DND-41 (cell line): ENCODE measurements at regions not wholly inside any gene's neighbourhood (a gene's known extent, or its start where the extent isn't known, plus 50 kb on each side); places are given as distances from the start of the nearest gene placed in this dataset.

Experiments
- ATAC-seq: fragments of 200-7000 bp; cut with Tn5 transposase; 3 replicates; pipeline ENCODE4 v1.9.1; 2021; ENCODE audit warnings: low read depth; ENCODE audit not compliant: insufficient read depth
- DNase-seq: peaks from one replicate; pipeline ENCODE4 v3.0.0-alpha.2; 2020
- H2AFZ ChIP-seq: 2 replicates; pipeline ENCODE4 v1.6.0; 2012; ENCODE audit warnings: low read depth, low read length
- H3K27ac ChIP-seq: 2 replicates; pipeline ENCODE4 v1.5.1; 2012; ENCODE audit warnings: low read length, inconsistent platforms
- H3K27me3 ChIP-seq: fragments of 200-600 bp; sonication (generic); 2 replicates; pipeline ENCODE4 v1.6.0; 2012; ENCODE audit warnings: low read length, mild to moderate bottlenecking, inconsistent platforms; ENCODE audit not compliant: insufficient read depth, poor library complexity
- H3K36me3 ChIP-seq: 2 replicates; pipeline ENCODE4 v1.5.1; 2012; ENCODE audit warnings: low read length, inconsistent platforms; ENCODE audit not compliant: insufficient read depth
- H3K4me1 ChIP-seq: 2 replicates; pipeline ENCODE4 v1.5.1; 2012; ENCODE audit warnings: mild to moderate bottlenecking, low read length; ENCODE audit not compliant: insufficient read depth
- H3K4me2 ChIP-seq: 2 replicates; pipeline ENCODE4 v1.6.0; 2012; ENCODE audit warnings: mild to moderate bottlenecking, moderate library complexity, low read length, inconsistent platforms; ENCODE audit not compliant: insufficient read depth
- H3K4me3 ChIP-seq, 2 experiments: fragments of 200-600 bp in 1 of 2; shearing (Covaris generic) in 1 of 2; 2 replicates each; pipeline ENCODE4 v1.5.1; 2012 to 2016; ENCODE audit warnings: inconsistent platforms in 2 of 2, low read length in 2 of 2, mild to moderate bottlenecking in 2 of 2, low read depth in 1 of 2, moderate library complexity in 1 of 2
- H3K79me2 ChIP-seq: 2 replicates; pipeline ENCODE4 v1.6.0; 2012; ENCODE audit warnings: low read length, inconsistent platforms; ENCODE audit not compliant: insufficient read depth
- H3K9ac ChIP-seq: 2 replicates; pipeline ENCODE4 v1.6.0; 2012; ENCODE audit warnings: low read depth, mild to moderate bottlenecking, inconsistent platforms, low read length, moderate library complexity
- H3K9me3 ChIP-seq: 2 replicates; pipeline ENCODE4 v1.5.1; 2012; ENCODE audit warnings: low read length, moderate library complexity, mild to moderate bottlenecking, inconsistent platforms; ENCODE audit not compliant: insufficient read depth, severe bottlenecking
- H4K20me1 ChIP-seq: 2 replicates; pipeline ENCODE4 v1.6.0; 2012; ENCODE audit warnings: low read length; ENCODE audit not compliant: insufficient read depth
- CTCF ChIP-seq: IDR thresholded peaks from 2 replicates; pipeline ENCODE4 v1.5.1; 2012; ENCODE audit warnings: borderline replicate concordance, low read length, moderate library complexity, mild to moderate bottlenecking; ENCODE audit not compliant: poor library complexity, severe bottlenecking; ENCODE audit errors: extremely low read depth
- EZH2 ChIP-seq: IDR thresholded peaks from 3 replicates; pipeline ENCODE4 v1.6.1; 2012; ENCODE audit warnings: borderline replicate concordance, low read depth, mild to moderate bottlenecking, moderate library complexity, low read length, inconsistent platforms; ENCODE audit not compliant: severe bottlenecking

- TF ChIP-seq EZH2 (no peak), CTCF (no peak)
- H3K4me2 ChIP-seq, result no peak overlapping the region
- no peak overlapping the region for H3K4me3 ChIP-seq
- no peaks in the 10 kb centered on the region for H4K20me1 ChIP-seq
- no peak overlapping the region for H3K27ac ChIP-seq
- no peaks in the 10 kb centered on the region for H3K79me2 ChIP-seq
- H3K9ac ChIP-seq, result no peak overlapping the region
- H3K9me3 ChIP-seq, result no peaks in the 10 kb centered on the region
- ATAC-seq (no peak), DNase-seq (no peak)
- no peak overlapping the region for H2AFZ ChIP-seq
- no peaks in the 10 kb centered on the region for H3K4me1 ChIP-seq
- H3K27me3 ChIP-seq, result no peaks in the 10 kb centered on the region
- no peaks in the 10 kb centered on the region for H3K36me3 ChIP-seq
These were observed 252.4 kb downstream of the GRB14 start for GRCh38 chr2:164368896-164369295.

DNA sequence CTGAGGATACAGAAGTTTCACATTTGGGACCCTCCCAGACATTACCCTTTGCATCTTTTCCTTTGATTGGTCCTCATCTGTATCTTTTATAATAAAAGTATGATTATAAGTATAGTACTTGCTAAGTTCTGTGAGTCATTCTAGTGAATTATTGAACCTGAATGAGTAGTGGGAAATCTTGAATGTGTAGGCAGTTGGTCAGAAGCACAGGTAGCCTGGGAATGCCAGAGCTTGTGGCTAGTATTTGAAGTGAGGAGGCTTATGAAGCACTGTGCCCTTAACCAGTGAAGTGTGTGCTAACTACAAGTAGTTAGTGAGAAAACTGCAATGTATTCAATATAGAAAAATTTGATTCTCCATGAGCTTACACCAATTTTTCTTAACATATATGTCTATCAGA lies 257.6 kb downstream of the GRB14 start:
- H4K20me1 ChIP-seq, result no peaks in the 10 kb centered on the region
- H3K79me2 ChIP-seq, result no peaks in the 10 kb centered on the region
- no peak overlapping the region for H3K27ac ChIP-seq
- no peak overlapping the region for H2AFZ ChIP-seq
- no peaks in the 10 kb centered on the region for H3K4me1 ChIP-seq
- no peak overlapping the region for H3K9ac ChIP-seq
- H3K4me2 ChIP-seq, result no peak overlapping the region
- no peaks in the 10 kb centered on the region for H3K27me3 ChIP-seq
- no peak overlapping the region for H3K4me3 ChIP-seq
- H3K9me3 ChIP-seq, result no peaks in the 10 kb centered on the region
- no peak for TF ChIP-seq EZH2
- TF ChIP-seq CTCF, result no peak
- ATAC-seq (no peak), DNase-seq (no peak)
- no peaks in the 10 kb centered on the region for H3K36me3 ChIP-seq

DNA sequence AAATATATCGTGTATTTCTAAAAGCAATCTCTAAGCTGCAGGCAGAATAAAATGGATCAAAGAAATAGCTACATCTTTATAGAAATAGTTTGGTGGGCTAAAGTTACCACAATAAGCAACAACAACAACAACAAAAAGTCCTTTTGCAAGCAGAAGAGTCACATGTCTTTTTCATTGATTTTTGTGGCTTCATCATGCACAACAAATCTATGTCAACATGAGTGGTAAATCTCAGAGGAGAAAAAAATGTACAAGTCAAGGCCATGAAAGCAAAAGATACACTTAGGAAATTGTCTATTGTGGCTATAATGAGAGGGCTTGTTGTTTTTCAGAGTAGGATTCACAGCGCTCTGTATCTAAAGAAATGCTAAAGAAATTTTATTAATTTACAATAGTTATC lies 269.7 kb downstream of the GRB14 start:
- H3K27me3 ChIP-seq, result no peaks in the 10 kb centered on the region
- no peak overlapping the region for H3K4me2 ChIP-seq
- no peak for ATAC-seq
- no peak overlapping the region for H3K27ac ChIP-seq
- TF ChIP-seq EZH2 (no peak), CTCF (no peak)
- H3K9me3 ChIP-seq, result no peaks in the 10 kb centered on the region
- H4K20me1 ChIP-seq, result no peaks in the 10 kb centered on the region
- no peaks in the 10 kb centered on the region for H3K4me1 ChIP-seq
- no peak overlapping the region for H2AFZ ChIP-seq
- H3K36me3 ChIP-seq, result no peaks in the 10 kb centered on the region
- H3K79me2 ChIP-seq, result no peaks in the 10 kb centered on the region
- H3K9ac ChIP-seq, result no peak overlapping the region
- H3K4me3 ChIP-seq, result no peak overlapping the region
- DNase-seq, result no peak

- no peak overlapping the region for H3K4me2 ChIP-seq
- no peaks in the 10 kb centered on the region for H3K9me3 ChIP-seq
- ATAC-seq (no peak), DNase-seq (no peak)
- no peaks in the 10 kb centered on the region for H3K27me3 ChIP-seq
- H3K79me2 ChIP-seq, result no peaks in the 10 kb centered on the region
- no peak overlapping the region for H3K27ac ChIP-seq
- no peak for TF ChIP-seq CTCF
- no peak for TF ChIP-seq EZH2
- H3K4me1 ChIP-seq, result no peaks in the 10 kb centered on the region
- no peak overlapping the region for H3K9ac ChIP-seq
- no peaks in the 10 kb centered on the region for H4K20me1 ChIP-seq
- H3K36me3 ChIP-seq, result no peaks in the 10 kb centered on the region
- H2AFZ ChIP-seq, result no peak overlapping the region
- no peak overlapping the region for H3K4me3 ChIP-seq
These were observed 285.3 kb downstream of the GRB14 start for GRCh38 chr2:164335947-164336346.
